H9 (cell line): ENCODE measurements at regions not wholly inside any gene's neighbourhood (a gene's known extent, or its start where the extent isn't known, plus 50 kb on each side); places are given as distances from the start of the nearest gene placed in this dataset.

ENCODE experiments used
- DNase-seq: peaks from one replicate; pipeline ENCODE4 v3.0.0-alpha.2; 2017
- H2AFZ ChIP-seq: one replicate; pipeline ENCODE4 v1.6.1; 2013; ENCODE audit warnings: mild to moderate bottlenecking, low read length, control low read depth, moderate library complexity
- H2AK5ac ChIP-seq: 2 replicates; pipeline ENCODE4 v1.6.1; 2013; ENCODE audit warnings: low read length, control low read depth, mixed read lengths; ENCODE audit not compliant: insufficient read length
- H2BK120ac ChIP-seq: one replicate; pipeline ENCODE4 v1.6.1; 2013; ENCODE audit warnings: low read depth, mild to moderate bottlenecking, low read length, control low read depth, inconsistent platforms; ENCODE audit not compliant: poor library complexity, severe bottlenecking
- H2BK12ac ChIP-seq: 2 replicates; pipeline ENCODE4 v1.6.1; 2013; ENCODE audit warnings: low read length, control low read depth, mixed read lengths, low read depth; ENCODE audit not compliant: insufficient read length
- H2BK15ac ChIP-seq: 2 replicates; pipeline ENCODE4 v1.6.1; 2013; ENCODE audit warnings: low read depth, low read length, control low read depth
- H2BK20ac ChIP-seq: one replicate; pipeline ENCODE4 v1.6.1; 2013; ENCODE audit warnings: low read depth, mild to moderate bottlenecking, low read length, control low read depth, inconsistent platforms; ENCODE audit not compliant: poor library complexity, severe bottlenecking
- H2BK5ac ChIP-seq: 2 replicates; pipeline ENCODE4 v1.6.1; 2013; ENCODE audit warnings: low read length, control low read depth, mixed read lengths; ENCODE audit not compliant: insufficient read length
- H3K14ac ChIP-seq: 2 replicates; pipeline ENCODE4 v1.6.1; 2013; ENCODE audit warnings: low read length, control low read depth; ENCODE audit not compliant: insufficient read depth
- H3K18ac ChIP-seq: 2 replicates; pipeline ENCODE4 v1.6.1; 2013; ENCODE audit warnings: low read depth, mild to moderate bottlenecking, mixed read lengths, low read length, control low read depth; ENCODE audit not compliant: insufficient read length
- H3K23ac ChIP-seq: 2 replicates; pipeline ENCODE4 v1.6.1; 2013; ENCODE audit warnings: low read length, control low read depth, mixed read lengths, low read depth; ENCODE audit not compliant: insufficient read length
- H3K23me2 ChIP-seq: 2 replicates; pipeline ENCODE4 v1.6.1; 2013; ENCODE audit warnings: low read depth, mild to moderate bottlenecking, mixed read lengths, low read length, control low read depth; ENCODE audit not compliant: insufficient read length, poor library complexity, severe bottlenecking
- H3K27ac ChIP-seq: 2 replicates; pipeline ENCODE4 v1.5.1; 2013; ENCODE audit warnings: low read length, control low read depth, mixed read lengths, low read depth; ENCODE audit not compliant: insufficient read length
- H3K27me3 ChIP-seq: 2 replicates; pipeline ENCODE4 v1.6.1; 2013; ENCODE audit warnings: low read length, control low read depth, inconsistent platforms; ENCODE audit not compliant: insufficient read depth
- H3K4ac ChIP-seq: 2 replicates; pipeline ENCODE4 v1.6.1; 2013; ENCODE audit warnings: low read depth, mild to moderate bottlenecking, control low read depth, inconsistent platforms, low read length, moderate library complexity
- H3K4me1 ChIP-seq: 2 replicates; pipeline ENCODE4 v1.6.1; 2013; ENCODE audit warnings: low read length, control low read depth, inconsistent platforms; ENCODE audit not compliant: insufficient read depth
- H3K4me2 ChIP-seq: 2 replicates; pipeline ENCODE4 v1.6.1; 2013; ENCODE audit warnings: low read length, control low read depth, mixed read lengths; ENCODE audit not compliant: insufficient read length, insufficient read depth
- H3K56ac ChIP-seq: 2 replicates; pipeline ENCODE4 v1.6.1; 2013; ENCODE audit warnings: low read depth, mild to moderate bottlenecking, mixed read lengths, low read length, control low read depth; ENCODE audit not compliant: insufficient read length
- H3K79me1 ChIP-seq: 2 replicates; pipeline ENCODE4 v1.6.1; 2013; ENCODE audit warnings: low read depth, mild to moderate bottlenecking, moderate library complexity, low read length, control low read depth, inconsistent platforms; ENCODE audit not compliant: insufficient read depth, poor library complexity, severe bottlenecking
- H3K79me2 ChIP-seq: 2 replicates; pipeline ENCODE4 v1.6.1; 2013; ENCODE audit warnings: low read length, control low read depth, inconsistent platforms; ENCODE audit not compliant: insufficient read depth
- H3K9ac ChIP-seq: 2 replicates; pipeline ENCODE4 v1.6.1; 2013; ENCODE audit warnings: low read length, control low read depth, mixed read lengths; ENCODE audit not compliant: insufficient read length; ENCODE audit errors: extremely low read depth
- H3K9me3 ChIP-seq: one replicate; pipeline ENCODE4 v1.6.1; 2013; ENCODE audit warnings: low read depth, low read length, inconsistent platforms; ENCODE audit not compliant: control insufficient read depth
- H3T11ph ChIP-seq: one replicate; pipeline ENCODE4 v1.6.1; 2013; ENCODE audit warnings: mild to moderate bottlenecking, low read length, control low read depth, inconsistent platforms
- H4K20me1 ChIP-seq: one replicate; pipeline ENCODE4 v1.6.1; 2013; ENCODE audit not compliant: control insufficient read depth, insufficient read length, insufficient read depth
- H4K5ac ChIP-seq: 2 replicates; pipeline ENCODE4 v1.6.1; 2013; ENCODE audit warnings: low read depth, mild to moderate bottlenecking, mixed read lengths, low read length, control low read depth; ENCODE audit not compliant: insufficient read length
- H4K8ac ChIP-seq: replicated peaks from 2 replicates; pipeline ENCODE4 v1.6.1; 2013; ENCODE audit warnings: low read length, control low read depth, mixed read lengths, low read depth; ENCODE audit not compliant: insufficient read length
- H4K91ac ChIP-seq: 2 replicates; pipeline ENCODE4 v1.6.1; 2013; ENCODE audit warnings: low read depth, mild to moderate bottlenecking, moderate library complexity, mixed read lengths, low read length, control low read depth; ENCODE audit not compliant: insufficient read length
- H3K27ac Mint-ChIP-seq, 3 experiments: 2 replicates in 2 of 3; 3 replicates in 1 of 3; pipeline ENCODE4 v1.8.0; 2020 to 2021; ENCODE audit warnings: mixed read lengths in 3 of 3, mild to moderate bottlenecking in 1 of 3, moderate library complexity in 1 of 3
- H3K27me3 Mint-ChIP-seq: 2 replicates; pipeline ENCODE4 v1.8.0; 2021; ENCODE audit warnings: low read depth, mild to moderate bottlenecking, moderate library complexity, mixed read lengths
- H3K36me3 Mint-ChIP-seq, 3 experiments: 2 replicates in 2 of 3; 3 replicates in 1 of 3; pipeline ENCODE4 v1.8.0; 2020 to 2021; ENCODE audit warnings: low read depth in 3 of 3, mixed read lengths in 3 of 3; ENCODE audit not compliant: insufficient read depth in 1 of 3
- H3K4me1 Mint-ChIP-seq, 2 experiments: 2 replicates each; pipeline ENCODE4 v1.8.0; 2020; ENCODE audit warnings: mixed read lengths in 2 of 2
- H3K4me3 Mint-ChIP-seq, 2 experiments: 2 replicates in 1 of 2; 3 replicates in 1 of 2; pipeline ENCODE4 v1.8.0; 2020 to 2021; ENCODE audit warnings: mild to moderate bottlenecking in 2 of 2, mixed read lengths in 2 of 2, moderate library complexity in 1 of 2
- H3K9me3 Mint-ChIP-seq, 2 experiments: 2 replicates in 1 of 2; 3 replicates in 1 of 2; pipeline ENCODE4 v1.8.0; 2020; ENCODE audit warnings: mild to moderate bottlenecking in 2 of 2, mixed read lengths in 2 of 2, moderate library complexity in 1 of 2
- CTCF ChIP-seq: fragments of 200-600 bp; sonication (generic); conservative IDR thresholded peaks from 3 replicates; pipeline ENCODE4 v1.8.0; 2021; ENCODE audit warnings: antibody characterized with exemption, mild to moderate bottlenecking
- WGBS: extraction: QIAGEN DNeasy Blood & Tissue Kit; methylation state at CpG from one replicate; pipeline ENCODE4 v1.1.7; 2013; ENCODE audit warnings: missing lambda C conversion rate, low lambda C conversion rate, mixed read lengths; ENCODE audit not compliant: insufficient read length; ENCODE audit errors: extremely low coverage; 5-methylcytosine and 5-hydroxymethylcytosine counted together

- H4K20me1 ChIP-seq, result no peaks in the 10 kb centered on the region
- WGBS, result no CpG with 5 or more reads among the region's 4 CpGs
- H3K23ac ChIP-seq, result no peak overlapping the region
- no peak overlapping the region for H3K14ac ChIP-seq
- no peak overlapping the region for H2BK15ac ChIP-seq
- H3K18ac ChIP-seq, result no peak overlapping the region
- no peak overlapping the region for H3K4ac ChIP-seq
- H3K27me3 Mint-ChIP-seq, result peaks cover 2% of the 10 kb centered on the region; the same call in 1 of the 2 replicates
- H3K9me3 ChIP-seq, result no peaks in the 10 kb centered on the region
- H3K4me3 Mint-ChIP-seq, result no peak overlapping the region
- H2BK20ac ChIP-seq, result no peak overlapping the region
- no peaks in the 10 kb centered on the region for H3K36me3 Mint-ChIP-seq
- DNase-seq, result no peak
- no peaks in the 10 kb centered on the region for H3K4me1 Mint-ChIP-seq
- no peaks in the 10 kb centered on the region for H3K27me3 ChIP-seq
- no peak overlapping the region for H4K8ac ChIP-seq
- H3K27ac ChIP-seq, result no peak overlapping the region
- no peak overlapping the region for H2AFZ ChIP-seq
- no peak overlapping the region for H3K27ac Mint-ChIP-seq
- H3T11ph ChIP-seq, result no peak overlapping the region
- H3K79me1 ChIP-seq, result no peaks in the 10 kb centered on the region
- H2BK5ac ChIP-seq, result no peak overlapping the region
- no peak overlapping the region for H3K56ac ChIP-seq
- no peaks in the 10 kb centered on the region for H3K23me2 ChIP-seq
- no peak overlapping the region for H2BK12ac ChIP-seq
- H3K4me1 ChIP-seq, result 0 out of 2 replicates have a peak, but pooled peaks cover 2% of the 10 kb centered on the region
- H4K91ac ChIP-seq, result no peak overlapping the region
- H3K4me2 ChIP-seq, result no peak overlapping the region
- no peak overlapping the region for H4K5ac ChIP-seq
- H3K79me2 ChIP-seq, result no peaks in the 10 kb centered on the region
- no peak overlapping the region for H2BK120ac ChIP-seq
- no peak overlapping the region for H2AK5ac ChIP-seq
- TF ChIP-seq CTCF, result no peak
- H3K9ac ChIP-seq, result no peak overlapping the region
- peaks cover 0 to 6% of the 10 kb centered on the region in 2 experiments; a peak in 2 of 5 replicates for H3K9me3 Mint-ChIP-seq
These were observed 216.8 kb downstream of the RSL24D1 start for GRCh38 chr15:54979964-54980363.
